Kasumi-1 (cell line): ENCODE measurements at regions not wholly inside any gene's neighbourhood (a gene's known extent, or its start where the extent isn't known, plus 50 kb on each side); places are given as distances from the start of the nearest gene placed in this dataset.

Experiments
- DNase-seq, 2 experiments: peaks; one replicate each; lab custom pipeline; 2025; lab: John Stamatoyannopoulos, UW

DNA sequence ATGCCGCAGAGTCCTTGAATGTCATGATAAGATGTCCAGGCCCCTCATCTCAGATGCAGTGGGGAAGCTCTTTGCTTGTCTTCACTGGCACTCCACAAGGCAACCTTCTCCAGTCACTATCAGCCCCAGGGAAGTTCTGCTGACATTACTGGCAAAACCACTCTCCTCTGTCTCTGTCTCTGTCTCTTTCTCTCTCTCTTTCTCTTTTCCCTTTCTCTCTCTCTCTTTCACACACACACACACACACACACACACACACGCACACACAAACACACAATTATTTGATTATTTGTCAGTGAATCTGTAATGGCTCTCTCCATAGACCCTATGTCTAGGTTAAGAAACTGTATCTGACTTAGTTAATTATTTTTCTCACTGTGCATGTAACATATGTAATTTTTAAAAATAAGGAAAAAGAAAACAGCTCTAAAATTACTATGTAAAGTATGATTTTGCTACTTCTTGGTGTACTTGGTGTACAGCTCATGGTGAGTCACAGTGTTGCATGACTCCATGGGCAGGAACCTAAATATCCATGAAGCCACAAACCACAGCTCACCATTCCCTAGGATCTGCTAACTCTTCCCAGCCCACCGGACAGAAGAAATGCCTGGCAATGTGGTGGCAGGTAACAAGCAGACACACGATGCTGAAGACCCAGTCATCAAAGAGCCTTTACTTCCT, 594.9 kb upstream of the ID2 start:
- no peak for DNase-seq

DNA sequence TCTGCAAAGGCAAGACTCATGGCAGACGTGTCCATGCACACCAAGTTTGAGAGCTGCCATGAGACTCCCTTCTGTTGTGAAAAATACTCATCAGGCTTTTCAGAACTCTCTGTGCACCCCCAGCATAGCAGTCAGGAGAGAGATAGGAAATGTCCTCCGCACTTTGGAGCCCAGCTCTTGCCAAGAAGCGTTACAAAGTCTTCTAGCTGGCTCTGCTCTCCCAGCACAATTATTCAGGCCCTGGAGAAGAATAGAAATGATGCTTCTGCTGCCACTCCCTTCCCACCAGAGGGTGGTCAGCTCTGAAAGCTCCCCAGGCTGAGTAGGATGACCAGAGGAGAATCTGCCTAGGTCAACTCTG, 594.4 kb upstream of the ID2 start:
- no peak for DNase-seq

DNA sequence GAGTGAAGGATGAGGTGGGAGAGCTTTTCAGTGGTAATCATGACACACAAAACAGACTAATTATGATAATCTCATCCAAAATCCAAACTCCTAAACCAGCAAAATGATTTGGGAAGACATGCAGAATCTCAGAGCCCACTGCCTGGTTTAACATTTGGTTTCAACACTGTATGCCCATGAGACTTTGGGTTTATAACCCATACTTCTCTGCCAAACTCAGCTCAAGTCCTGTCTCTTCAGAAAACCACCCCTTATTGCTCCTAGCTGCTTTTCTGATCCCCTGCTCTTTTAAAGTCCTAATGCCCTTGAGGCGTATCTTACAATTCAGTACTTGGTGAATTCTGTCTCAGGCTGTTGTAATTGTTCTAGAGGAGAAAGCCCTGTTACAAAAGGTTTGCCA, 593.0 kb upstream of the ID2 start:
- no peak for DNase-seq

DNA sequence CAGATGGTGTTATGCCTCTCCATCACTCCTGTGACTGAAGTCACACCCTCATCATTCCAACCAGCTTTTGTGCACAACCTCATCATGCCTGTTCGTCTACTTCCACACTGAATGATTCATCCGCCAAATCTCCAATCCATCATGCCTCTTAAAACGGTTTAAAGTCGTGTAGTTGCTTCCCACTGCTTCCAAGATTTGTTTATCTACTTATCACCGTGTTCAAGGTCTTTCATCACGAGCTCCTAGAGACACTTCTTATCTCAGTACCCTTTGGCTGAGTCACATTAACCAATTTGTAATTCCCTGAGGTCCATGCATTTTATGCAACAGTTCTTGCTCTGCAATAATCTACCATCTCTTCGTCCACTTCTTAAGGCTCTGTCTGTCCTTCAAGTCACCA, 592.3 kb upstream of the ID2 start:
- no peak for DNase-seq

DNA sequence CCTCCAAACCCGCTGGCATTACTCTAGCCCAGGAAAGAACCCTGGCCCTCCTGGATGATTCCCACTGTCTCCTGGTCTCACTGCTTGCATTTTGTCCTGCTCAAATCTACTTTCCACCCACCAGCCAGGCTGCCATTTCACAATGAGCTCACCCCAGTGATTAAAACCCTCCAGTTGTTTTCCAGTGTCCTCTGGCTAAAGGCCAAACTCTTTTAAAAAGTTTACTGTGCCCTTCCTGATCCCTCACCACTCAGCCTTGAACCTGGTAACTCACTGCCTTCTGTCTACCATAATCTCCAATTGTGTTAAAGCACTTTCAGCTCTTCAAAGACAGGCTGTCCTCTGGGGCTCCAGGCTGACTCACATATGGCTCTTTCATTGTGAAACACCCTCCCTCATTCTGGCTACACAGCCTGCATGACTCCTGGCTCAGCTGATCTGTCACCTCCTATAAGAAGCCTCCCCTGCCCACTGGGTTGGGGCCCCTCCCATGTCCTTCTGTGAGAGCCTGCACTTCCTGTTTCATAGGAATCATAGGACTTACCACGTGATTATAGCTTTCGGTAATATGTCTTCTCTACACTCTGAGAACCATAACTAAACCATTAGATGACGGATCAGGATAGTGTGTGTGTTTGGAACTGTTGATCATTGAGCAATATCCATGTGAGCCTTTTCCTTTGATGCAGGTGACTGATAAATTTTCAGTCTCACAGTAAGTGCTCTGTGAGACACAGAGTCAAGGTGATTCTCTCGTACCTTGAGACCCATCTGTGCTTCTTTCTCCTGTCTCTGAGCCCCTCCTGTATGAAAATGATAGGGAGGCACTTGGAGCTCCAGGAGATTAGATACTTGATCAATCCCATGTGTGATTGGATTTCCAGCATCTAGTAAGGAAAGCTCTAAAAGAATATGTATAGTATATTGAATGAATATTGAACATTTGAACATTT, 590.8 kb upstream of the ID2 start:
- peak; percentile 45 to 59 for DNase-seq

DNA sequence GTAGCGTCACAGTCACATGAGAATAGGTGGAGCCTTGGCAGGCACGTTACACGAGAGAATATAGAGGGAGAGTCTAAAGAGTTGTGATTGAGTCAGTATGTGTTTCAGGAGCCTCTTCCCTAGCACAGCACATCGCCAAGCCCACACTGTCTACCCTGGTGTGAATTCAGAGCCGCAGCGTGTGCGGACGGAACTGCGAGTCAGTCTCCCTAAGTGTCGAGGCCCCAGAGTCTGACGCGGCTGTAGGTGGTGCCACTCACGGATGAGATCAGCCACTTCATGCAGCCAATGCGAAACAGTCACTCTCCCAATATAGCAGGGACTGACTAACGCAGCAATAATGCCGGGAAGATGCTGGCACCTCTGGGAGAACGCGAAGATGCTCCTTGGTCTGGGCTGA, 587.3 kb upstream of the ID2 start:
- DNase-seq: no peak

DNA sequence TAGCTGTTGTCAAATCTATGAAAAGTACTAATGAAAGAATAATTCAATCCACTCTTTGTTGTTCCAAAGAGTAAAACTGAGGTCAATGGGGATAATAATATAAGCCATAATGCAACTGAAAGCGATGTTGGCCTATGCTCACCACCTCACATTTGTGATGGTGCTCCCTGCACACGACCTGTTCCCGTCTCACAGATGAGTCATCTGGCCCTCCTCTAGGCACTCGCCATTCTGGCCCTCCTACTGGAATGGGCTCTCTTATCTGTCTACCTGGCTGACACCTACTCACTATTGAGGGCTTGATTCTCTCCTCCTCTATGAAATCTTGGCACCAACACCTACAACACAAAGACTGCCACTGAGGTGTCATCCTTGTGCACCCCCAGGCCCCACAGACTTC, 585.9 kb upstream of the ID2 start:
- DNase-seq: no peak

DNA sequence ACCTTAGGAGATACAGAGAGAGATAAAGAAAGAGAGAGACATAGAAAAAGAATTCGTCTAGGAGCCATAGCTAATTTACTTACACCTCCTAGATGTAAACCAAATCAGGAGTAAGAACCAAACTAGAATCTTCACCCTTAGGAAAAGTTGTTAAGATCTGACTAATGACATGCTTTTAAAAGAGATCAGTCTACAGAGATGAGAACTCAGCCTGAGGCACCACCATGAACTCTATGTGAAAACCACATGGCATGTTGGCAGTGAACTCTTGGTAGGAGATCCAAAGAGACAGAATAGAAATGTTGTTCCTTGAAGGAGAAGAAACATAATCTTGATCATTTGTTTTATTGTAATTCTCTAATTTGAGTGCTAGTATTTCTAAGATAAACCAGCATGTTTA, 585.4 kb upstream of the ID2 start:
- no peak for DNase-seq

DNA sequence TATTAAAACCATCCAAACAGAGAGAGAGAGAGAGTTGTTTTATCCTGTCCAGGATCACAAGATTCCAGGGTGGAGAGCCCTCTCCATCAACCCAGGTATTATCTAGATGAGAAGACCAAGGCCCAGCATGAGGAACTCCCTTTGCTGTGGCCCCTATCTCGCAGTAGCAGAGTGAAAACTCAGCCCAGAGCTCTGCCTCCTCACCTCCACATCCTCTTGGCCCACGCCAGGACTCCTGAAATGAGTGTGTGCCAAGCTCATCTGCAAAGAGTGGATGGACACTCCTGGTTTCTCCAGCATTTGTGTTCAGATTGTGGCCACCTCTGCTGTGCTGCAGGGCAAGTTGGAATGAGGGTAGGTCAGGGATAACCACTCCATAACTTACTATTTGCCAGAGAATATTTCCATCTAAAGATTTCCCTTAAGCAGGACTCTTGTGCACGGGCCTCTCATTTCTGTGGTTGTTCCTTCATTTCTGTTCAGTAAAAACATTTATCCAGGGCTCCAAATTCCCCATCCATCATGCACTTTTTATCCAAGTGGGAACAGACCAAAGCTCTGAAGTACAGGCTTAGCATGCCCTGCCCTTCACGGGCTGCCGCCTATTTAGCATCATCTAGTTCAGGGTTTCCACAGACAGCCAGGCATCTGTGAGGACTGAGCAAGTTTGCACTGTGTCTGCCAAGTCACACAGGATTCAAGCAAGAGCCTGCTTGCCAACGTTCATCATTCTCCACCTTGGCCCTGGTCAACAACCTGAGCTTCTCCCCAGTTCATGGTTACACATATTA, 583.2 kb upstream of the ID2 start:
- no peak for DNase-seq

DNA sequence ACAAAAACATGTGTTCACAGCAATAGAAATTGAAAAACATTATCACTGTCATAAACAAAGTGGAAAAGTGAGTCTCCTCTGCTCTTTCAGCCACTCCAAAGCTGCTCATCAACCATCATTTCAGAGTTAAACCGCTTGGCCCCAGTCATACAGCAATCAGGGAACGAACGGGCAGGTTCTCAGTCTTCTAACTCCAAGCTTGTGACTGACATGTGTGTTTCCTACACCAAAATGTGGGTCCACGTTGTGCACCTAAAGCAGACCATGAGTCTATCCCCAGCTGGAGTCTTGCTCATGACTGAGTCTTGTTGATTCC, 582.6 kb upstream of the ID2 start:
- no peak for DNase-seq

DNA sequence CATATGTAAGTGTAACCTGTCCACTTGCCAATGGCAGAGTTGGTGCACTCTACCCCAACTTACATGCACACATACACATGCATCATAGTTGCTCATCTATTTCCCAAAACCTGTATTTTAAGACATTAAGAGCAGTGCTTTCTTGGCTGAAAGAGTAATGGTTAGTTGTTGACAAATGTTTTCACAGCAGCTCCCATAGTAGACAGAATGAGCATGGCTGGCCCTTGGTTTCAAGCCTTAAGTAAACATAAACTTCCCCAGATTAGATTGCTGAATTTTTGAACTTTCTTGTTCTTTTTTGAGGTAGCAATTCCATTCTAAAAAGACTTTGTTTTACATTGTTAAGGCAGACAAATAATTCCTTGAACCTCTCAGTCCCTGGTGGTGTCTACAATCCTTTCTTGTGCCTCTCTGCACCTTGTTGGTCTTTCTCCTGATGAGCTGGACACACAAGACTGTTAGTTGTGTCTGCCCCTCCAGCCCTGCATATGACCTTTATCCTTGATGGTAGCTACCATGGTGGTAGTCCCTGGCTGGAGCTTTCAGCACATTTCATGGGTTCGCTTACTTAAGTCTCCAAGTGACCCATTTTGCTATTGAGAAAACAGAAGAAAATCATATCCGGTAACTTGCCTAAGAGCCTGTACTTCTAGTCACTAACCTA, 580.1 kb upstream of the ID2 start:
- no peak for DNase-seq

DNA sequence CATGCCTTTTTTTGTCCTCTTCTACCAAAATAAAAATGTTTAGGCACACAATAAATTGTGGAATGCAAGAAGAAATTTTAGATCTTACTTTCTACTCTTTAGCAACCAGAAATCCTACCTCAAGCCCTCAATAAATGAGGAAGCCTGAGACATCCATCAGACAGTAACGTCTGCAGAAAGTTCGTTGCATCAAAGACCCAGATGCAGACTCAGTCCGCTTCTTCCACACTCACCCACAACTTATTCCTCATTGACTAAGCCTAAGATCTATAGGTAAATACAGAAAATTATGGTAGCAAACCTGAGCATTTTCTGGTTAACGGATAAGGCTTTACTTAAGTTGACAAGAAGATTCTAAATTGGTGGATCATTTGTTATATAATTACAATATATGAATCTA, 579.4 kb upstream of the ID2 start:
- DNase-seq: no peak

DNA sequence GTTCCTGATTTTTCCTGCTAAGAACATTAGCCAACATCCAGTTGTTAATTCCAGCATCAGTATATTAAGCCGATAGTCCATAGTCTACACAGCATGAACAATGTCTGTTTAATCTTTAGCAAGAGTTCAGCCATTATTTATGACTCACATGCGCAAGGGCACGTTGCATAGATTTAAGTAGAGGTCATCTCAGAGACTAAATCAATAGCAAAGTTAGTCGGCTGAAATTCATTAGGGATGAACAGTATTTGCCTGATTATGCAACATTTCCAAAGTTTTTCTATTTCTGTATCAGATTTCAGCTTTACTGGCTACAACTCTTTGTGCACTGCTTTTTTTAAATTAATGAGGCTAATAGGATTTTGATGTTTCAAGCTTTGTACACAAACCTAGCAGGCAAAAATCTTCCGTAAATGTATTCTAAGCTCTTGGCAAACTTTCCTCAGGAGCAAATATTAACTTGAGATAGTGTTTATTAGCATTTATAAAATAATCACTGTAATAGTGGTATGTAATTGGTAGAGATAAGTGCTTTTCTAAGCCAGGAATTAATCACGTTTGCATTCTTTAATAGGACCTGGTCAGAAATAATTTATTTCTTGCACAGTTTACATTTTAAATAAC, 578.7 kb upstream of the ID2 start:
- DNase-seq: no peak

DNA sequence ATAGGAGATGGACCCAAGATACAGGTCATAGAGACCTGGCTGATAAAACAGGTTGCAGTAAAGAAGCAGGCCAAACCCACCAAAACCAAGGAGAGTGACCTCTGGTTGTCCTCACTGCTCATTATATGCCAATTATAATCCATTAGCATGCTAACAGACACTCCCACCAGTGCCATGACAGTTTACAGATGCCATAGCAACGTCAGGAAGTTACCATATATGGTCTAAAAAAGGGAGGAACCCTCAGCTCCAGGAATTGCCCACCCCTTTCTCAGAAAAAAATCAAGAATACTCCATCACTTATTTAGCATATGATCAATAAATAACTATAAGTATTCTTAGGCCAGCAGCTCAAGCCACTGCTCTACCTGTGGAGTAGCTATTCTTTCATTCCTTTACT, 574.7 kb upstream of the ID2 start:
- DNase-seq: no peak

DNA sequence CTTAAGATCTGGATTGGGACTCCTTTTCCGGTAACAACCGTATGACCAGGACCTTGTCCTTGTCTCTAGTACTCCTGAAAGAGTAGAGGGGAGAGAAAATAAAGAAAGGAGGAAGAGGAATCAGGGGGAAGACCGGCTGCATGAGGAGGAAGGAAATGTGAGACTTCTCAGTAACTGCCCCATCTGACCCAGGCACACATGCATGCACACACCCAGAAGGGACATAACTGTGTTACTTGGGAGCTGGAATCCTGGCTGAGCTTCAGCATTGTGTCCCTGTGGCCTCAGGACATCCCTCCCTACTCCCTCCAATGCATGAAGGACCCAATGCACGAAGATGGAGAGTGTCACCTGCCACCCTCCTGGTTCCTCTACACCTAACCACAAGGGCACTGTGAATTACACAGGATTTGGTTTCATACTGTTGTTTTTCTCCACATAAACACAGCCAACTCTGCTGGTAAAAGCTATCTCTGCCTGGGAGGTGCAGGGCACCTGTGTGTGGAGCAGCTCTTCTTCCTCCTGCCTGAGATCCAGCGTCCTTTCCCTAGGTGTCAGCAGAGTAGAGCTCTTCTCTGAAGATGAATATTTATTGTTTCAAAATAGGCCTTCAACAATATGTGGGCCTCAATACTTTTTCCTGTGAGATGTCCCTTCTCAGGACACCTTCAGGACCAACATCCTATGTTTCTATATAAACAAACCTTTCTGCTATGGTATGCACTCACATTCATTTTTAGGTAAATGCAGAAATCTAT, 574.1 kb upstream of the ID2 start:
- DNase-seq: peak; percentile 22 to 23

DNA sequence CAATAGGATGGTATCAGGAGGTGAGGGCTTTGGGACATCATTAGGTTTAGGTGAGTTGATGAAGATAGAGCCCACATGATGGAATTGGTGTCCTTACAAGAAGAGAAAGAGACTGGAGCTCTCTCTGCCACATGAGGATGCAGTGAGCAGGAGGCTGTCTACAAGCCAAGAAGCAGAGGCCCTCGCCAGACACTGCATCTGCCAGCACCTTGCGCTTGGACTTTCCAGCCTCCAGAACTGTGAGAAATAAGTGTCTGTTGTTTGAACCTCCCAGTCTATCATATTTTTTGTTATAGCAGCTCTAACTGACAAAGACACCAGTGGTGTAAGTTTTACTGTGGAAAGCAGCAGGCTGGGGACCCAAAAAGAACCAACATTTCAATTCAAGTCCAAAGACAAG, 571.1 kb upstream of the ID2 start:
- no peak for DNase-seq

DNA sequence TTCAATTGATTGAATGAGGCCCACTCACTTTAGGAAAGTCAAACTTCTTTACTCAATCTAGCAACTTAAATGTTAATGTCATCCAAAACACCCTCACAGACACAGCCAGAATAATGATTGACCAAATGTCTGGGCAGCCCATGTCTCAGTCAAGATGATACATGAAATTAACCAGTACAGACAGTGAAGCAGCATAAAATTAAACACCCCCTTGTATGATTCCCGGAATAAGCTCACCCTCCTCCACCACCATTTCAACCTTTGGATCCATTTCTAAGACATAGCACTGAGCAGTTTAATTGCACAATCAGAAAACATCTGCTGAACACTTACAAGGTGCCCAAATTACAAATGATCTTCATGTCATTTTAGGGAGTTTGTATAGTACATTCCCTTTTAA, 570.7 kb upstream of the ID2 start:
- DNase-seq: no peak

DNA sequence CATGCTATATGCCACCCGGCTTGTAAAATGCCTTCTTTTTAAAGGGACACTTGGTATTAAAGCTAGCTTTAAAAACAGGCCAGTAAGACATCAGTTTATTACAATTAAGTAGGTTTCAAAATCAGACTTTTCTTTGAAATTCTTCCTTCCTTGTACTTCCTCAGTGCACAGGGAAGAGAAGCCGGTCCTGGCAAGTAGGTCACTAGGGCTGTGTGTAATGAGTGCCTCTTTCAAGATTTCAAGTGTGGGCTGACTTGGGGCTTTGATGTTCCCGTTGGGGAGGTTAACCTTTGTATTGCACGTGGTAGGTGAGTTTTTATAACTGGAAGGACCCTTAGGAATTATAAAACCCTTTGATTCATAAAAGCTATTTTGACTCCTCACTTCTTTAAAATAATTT, 566.4 kb upstream of the ID2 start:
- no peak for DNase-seq

DNA sequence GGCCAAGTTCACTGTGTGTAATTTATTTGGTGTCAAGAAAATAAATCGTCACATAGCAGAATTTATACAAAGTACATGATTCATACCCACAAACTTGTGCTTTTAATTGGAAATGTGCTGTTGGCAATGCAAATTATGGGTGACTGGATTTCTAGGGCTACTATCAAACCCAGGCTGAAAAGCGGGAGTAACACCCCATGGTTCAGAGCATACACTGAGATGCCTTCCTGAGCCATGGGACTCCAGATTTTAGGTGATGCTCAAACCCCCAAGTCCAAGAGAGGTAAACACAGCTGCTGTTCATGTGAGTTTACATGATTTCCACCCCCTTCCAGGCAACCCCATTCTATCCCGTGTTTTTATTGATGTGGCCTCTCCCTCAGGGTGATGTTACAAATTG, 565.9 kb upstream of the ID2 start:
- DNase-seq: no peak

DNA sequence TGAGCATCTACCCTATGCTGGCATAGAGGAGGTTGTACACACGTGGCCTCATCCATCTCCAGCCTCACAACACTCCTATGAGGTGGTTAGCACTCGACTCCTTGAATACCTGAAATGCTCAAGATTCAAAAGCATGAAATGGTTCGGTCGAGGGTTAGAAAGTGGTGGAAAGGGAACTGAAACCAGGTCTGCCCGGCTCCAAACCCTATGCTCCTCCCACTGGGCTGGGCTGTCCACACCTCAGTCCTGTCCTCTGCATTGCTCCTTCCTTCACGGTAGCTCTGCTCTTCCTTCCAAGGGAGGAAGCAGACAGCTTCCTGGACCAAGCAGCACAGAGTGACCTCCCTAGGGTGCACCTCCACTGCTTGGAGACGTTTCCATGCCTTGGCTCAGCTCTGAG, 565.2 kb upstream of the ID2 start:
- DNase-seq: no peak
